DOHH2 (cell line): ENCODE measurements at regions not wholly inside any gene's neighbourhood (a gene's known extent, or its start where the extent isn't known, plus 50 kb on each side); places are given as distances from the start of the nearest gene placed in this dataset.

Experiments used
- H3F3A ChIP-seq: fragments of 200-600 bp; sonication (generic), shearing (Covaris generic); 2 replicates; pipeline ENCODE4 v1.6.0; 2016; ENCODE audit warnings: antibody characterized with exemption, mild to moderate bottlenecking; ENCODE audit not compliant: control insufficient read depth, insufficient read depth
- H3K27ac ChIP-seq: fragments of 200-600 bp; sonication (generic); 2 replicates; pipeline ENCODE4 v1.5.1; 2014; ENCODE audit warnings: low read depth, mild to moderate bottlenecking, low read length, moderate library complexity
- H3K27me3 ChIP-seq: fragments of 200-600 bp; sonication (generic); 2 replicates; pipeline ENCODE4 v1.6.1; 2014; ENCODE audit warnings: mild to moderate bottlenecking, low read length, mixed read lengths; ENCODE audit not compliant: control insufficient read depth
- H3K36me3 ChIP-seq: fragments of 200-600 bp; sonication (generic); 2 replicates; pipeline ENCODE4 v1.6.1; 2014; ENCODE audit warnings: mild to moderate bottlenecking, low read length, moderate library complexity, mixed read lengths; ENCODE audit not compliant: control insufficient read depth
- H3K4me1 ChIP-seq: fragments of 200-600 bp; sonication (generic); 2 replicates; pipeline ENCODE4 v1.6.1; 2014; ENCODE audit warnings: mild to moderate bottlenecking, low read length, mixed read lengths; ENCODE audit not compliant: control insufficient read depth
- H3K4me2 ChIP-seq: fragments of 200-600 bp; sonication (generic); 2 replicates; pipeline ENCODE4 v1.6.0; 2014; ENCODE audit warnings: mild to moderate bottlenecking, low read length, moderate library complexity
- H3K4me3 ChIP-seq: fragments of 200-600 bp; sonication (generic); 2 replicates; pipeline ENCODE4 v1.5.1; 2014; ENCODE audit warnings: mild to moderate bottlenecking, low read length, mixed read lengths
- H3K79me2 ChIP-seq: fragments of 200-600 bp; sonication (generic); 2 replicates; pipeline ENCODE4 v1.6.1; 2014; ENCODE audit warnings: mild to moderate bottlenecking, low read length, mixed read lengths; ENCODE audit not compliant: control insufficient read depth
- H3K9me2 ChIP-seq: fragments of 200-600 bp; sonication (generic); replicated peaks from 2 replicates; pipeline ENCODE4 v1.6.1; 2014; ENCODE audit warnings: mild to moderate bottlenecking, low read length, mixed read lengths; ENCODE audit not compliant: control insufficient read depth
- H3K9me3 ChIP-seq: fragments of 200-600 bp; sonication (generic); 2 replicates; pipeline ENCODE4 v1.6.1; 2014; ENCODE audit warnings: antibody characterized with exemption, low read length, mixed read lengths; ENCODE audit not compliant: control insufficient read depth, insufficient read depth
- H4K20me1 ChIP-seq: fragments of 200-600 bp; sonication (generic); 2 replicates; pipeline ENCODE4 v1.6.0; 2014; ENCODE audit warnings: low read depth, mild to moderate bottlenecking, antibody characterized with exemption, low read length, moderate library complexity; ENCODE audit not compliant: control insufficient read depth, insufficient read depth
- CTCF ChIP-seq: fragments of 200-600 bp; sonication (generic); IDR thresholded peaks from one replicate; pipeline ENCODE4 v1.5.1; 2014; ENCODE audit warnings: antibody characterized with exemption, mild to moderate bottlenecking, low read depth, low read length; ENCODE audit not compliant: poor library complexity, severe bottlenecking
- EZH2phosphoT487 ChIP-seq: fragments of 200-600 bp; sonication (generic); IDR thresholded peaks from 2 replicates; pipeline ENCODE4 v1.6.1; 2017; ENCODE audit warnings: borderline replicate concordance, mild to moderate bottlenecking, antibody characterized with exemption, low read length, moderate library complexity, mixed read lengths

- H3K4me2 ChIP-seq = no peak overlapping the region
- TF ChIP-seq CTCF (no peak), EZH2phosphoT487 (no peak)
- no peaks in the 10 kb centered on the region for H3F3A ChIP-seq
Measured at GRCh38 chr18:45357686-45358470, 257.4 kb upstream of the SLC14A2 start.

GRCh38 chr18:45359275-45360009 is 255.8 kb upstream of the SLC14A2 start:
- no peaks in the 10 kb centered on the region for H3F3A ChIP-seq
- no peaks in the 10 kb centered on the region for H3K9me2 ChIP-seq
- no peaks in the 10 kb centered on the region for H3K36me3 ChIP-seq
- H3K27ac ChIP-seq = no peak overlapping the region
- H3K9me3 ChIP-seq = no peaks in the 10 kb centered on the region
- no peaks in the 10 kb centered on the region for H4K20me1 ChIP-seq
- no peak for TF ChIP-seq EZH2phosphoT487
- H3K79me2 ChIP-seq = no peaks in the 10 kb centered on the region
- no peak overlapping the region for H3K4me2 ChIP-seq
- H3K4me1 ChIP-seq = no peaks in the 10 kb centered on the region
- no peak overlapping the region for H3K4me3 ChIP-seq
- H3K27me3 ChIP-seq = no peaks in the 10 kb centered on the region; the same call in 1 of the 2 replicates

More at GRCh38 chr18:45357686-45358470, 257.4 kb upstream of the SLC14A2 start:
- Histone ChIP-seq H3K4me3 (no peak overlapping the region), H3K27ac (no peak overlapping the region), H3K4me1 (no peaks in the 10 kb centered on the region), H3K9me2 (no peaks in the 10 kb centered on the region), H3K79me2 (no peaks in the 10 kb centered on the region), H3K36me3 (no peaks in the 10 kb centered on the region), H3K27me3 (peaks cover 3% of the 10 kb centered on the region), H3K9me3 (no peaks in the 10 kb centered on the region), H4K20me1 (no peaks in the 10 kb centered on the region)

- no peaks in the 10 kb centered on the region for H3K9me3 ChIP-seq
- no peak overlapping the region for H3K4me3 ChIP-seq
- H3K36me3 ChIP-seq = no peaks in the 10 kb centered on the region
- no peaks in the 10 kb centered on the region; the same call in 1 of the 2 replicates for H3K27me3 ChIP-seq
- TF ChIP-seq CTCF (no peak), EZH2phosphoT487 (no peak)
- H3K79me2 ChIP-seq = no peaks in the 10 kb centered on the region
- no peak overlapping the region for H3K4me2 ChIP-seq
- no peaks in the 10 kb centered on the region for H3F3A ChIP-seq
- H3K9me2 ChIP-seq = no peaks in the 10 kb centered on the region
- no peak overlapping the region for H3K27ac ChIP-seq
- no peaks in the 10 kb centered on the region for H4K20me1 ChIP-seq
- H3K4me1 ChIP-seq = no peaks in the 10 kb centered on the region
Measured at GRCh38 chr18:45361125-45361851, 254.0 kb upstream of the SLC14A2 start.
